ENCODE measurements at regions not wholly inside any gene's neighbourhood (a gene's known extent, or its start where the extent isn't known, plus 50 kb on each side); places are given as distances from the start of the nearest gene placed in this dataset.
"Not testable (repeated sequence)": the region's sequence is repeated elsewhere in the genome, so short reads cannot be mapped to it uniquely, and the experiment has no call there.

GRCh38 chr5:154700289-154700928 lies 54.8 kb upstream of the LARP1 start:
- TF ChIP-seq CTCF (conservative IDR thresholded peaks at IDR 0.05; ENCODE audit: low read length); EZH2phosphoT487 (IDR thresholded peaks at IDR 0.05; ENCODE audit: borderline replicate concordance, low read depth, low read length): not testable (repeated sequence)

Measured in OCI-LY7 (cell line).